HPDE6-E6E7 (cell line): ENCODE measurements at regions not wholly inside any gene's neighbourhood (a gene's known extent, or its start where the extent isn't known, plus 50 kb on each side); places are given as distances from the start of the nearest gene placed in this dataset.
"Not testable (repeated sequence)": the region's sequence is repeated elsewhere in the genome, so short reads cannot be mapped to it uniquely, and the experiment has no call there.

ENCODE experiments used
- DNase-seq: peaks from one replicate; pipeline ENCODE4 v3.0.0; 2011; ENCODE audit warnings: missing footprints; ENCODE audit errors: extremely low spot score

GRCh38 chr2:220337611-220338440 lies 710.4 kb downstream of the SLC4A3 start:
- DNase-seq, result no peak

- no peak for DNase-seq
These were observed 713.6 kb downstream of the SLC4A3 start for GRCh38 chr2:220341014-220341413.

- DNase-seq, result no peak
These were observed 719.5 kb downstream of the SLC4A3 start for GRCh38 chr2:220346919-220347318.

GRCh38 chr2:220347626-220348025 lies 720.2 kb downstream of the SLC4A3 start:
- no peak for DNase-seq

- no peak for DNase-seq
These were observed 720.8 kb downstream of the SLC4A3 start for GRCh38 chr2:220348206-220348605.

- DNase-seq, result peak; percentile 32
These were observed 726.5 kb downstream of the SLC4A3 start for GRCh38 chr2:220353897-220354296.

- peak; percentile 22 for DNase-seq
These were observed 728.6 kb downstream of the SLC4A3 start for GRCh38 chr2:220356076-220356475.

GRCh38 chr2:220365023-220365422 lies 737.6 kb downstream of the SLC4A3 start:
- DNase-seq, result peak; percentile 51

- DNase-seq, result no peak
These were observed 739.3 kb downstream of the SLC4A3 start for GRCh38 chr2:220366765-220367164.

- no peak for DNase-seq
These were observed 743.3 kb downstream of the SLC4A3 start for GRCh38 chr2:220370764-220371163.

- DNase-seq, result no peak
These were observed 743.8 kb downstream of the SLC4A3 start for GRCh38 chr2:220371211-220371610.

- peak; percentile 10 for DNase-seq
These were observed 746.4 kb downstream of the SLC4A3 start for GRCh38 chr2:220373878-220374277.

- no peak for DNase-seq
These were observed 746.9 kb downstream of the SLC4A3 start for GRCh38 chr2:220374282-220374681.

- DNase-seq, result no peak
These were observed 750.2 kb downstream of the SLC4A3 start for GRCh38 chr2:220377482-220378155.

GRCh38 chr2:220387758-220388157 lies 760.3 kb downstream of the SLC4A3 start:
- not testable (repeated sequence) for DNase-seq

GRCh38 chr2:220393711-220394110 lies 766.3 kb downstream of the SLC4A3 start:
- no peak for DNase-seq

- no peak for DNase-seq
These were observed 767.0 kb downstream of the SLC4A3 start for GRCh38 chr2:220394433-220394832.

- no peak for DNase-seq
These were observed 768.9 kb downstream of the SLC4A3 start for GRCh38 chr2:220396287-220396686.

GRCh38 chr2:220410296-220410695 lies 782.9 kb downstream of the SLC4A3 start:
- DNase-seq, result no peak

- no peak for DNase-seq
These were observed 790.1 kb downstream of the SLC4A3 start for GRCh38 chr2:220417503-220417902.

- DNase-seq, result no peak
These were observed 792.2 kb downstream of the SLC4A3 start for GRCh38 chr2:220419647-220420046.

GRCh38 chr2:220420820-220421219 lies 793.4 kb downstream of the SLC4A3 start:
- no peak for DNase-seq

GRCh38 chr2:220422676-220423075 lies 795.2 kb downstream of the SLC4A3 start:
- DNase-seq, result no peak
